HG02938 (cell line): ENCODE measurements at regions not wholly inside any gene's neighbourhood (a gene's known extent, or its start where the extent isn't known, plus 50 kb on each side); places are given as distances from the start of the nearest gene placed in this dataset.
"Not testable (repeated sequence)": the region's sequence is repeated elsewhere in the genome, so short reads cannot be mapped to it uniquely, and the experiment has no call there.

ENCODE experiments used
- ATAC-seq: cut with Tn5 transposase; IDR thresholded peaks from one replicate; pipeline ENCODE4 v1.9.1; 2021; ENCODE audit warnings: mild to moderate bottlenecking, moderate library complexity; ENCODE audit not compliant: unreplicated experiment

DNA sequence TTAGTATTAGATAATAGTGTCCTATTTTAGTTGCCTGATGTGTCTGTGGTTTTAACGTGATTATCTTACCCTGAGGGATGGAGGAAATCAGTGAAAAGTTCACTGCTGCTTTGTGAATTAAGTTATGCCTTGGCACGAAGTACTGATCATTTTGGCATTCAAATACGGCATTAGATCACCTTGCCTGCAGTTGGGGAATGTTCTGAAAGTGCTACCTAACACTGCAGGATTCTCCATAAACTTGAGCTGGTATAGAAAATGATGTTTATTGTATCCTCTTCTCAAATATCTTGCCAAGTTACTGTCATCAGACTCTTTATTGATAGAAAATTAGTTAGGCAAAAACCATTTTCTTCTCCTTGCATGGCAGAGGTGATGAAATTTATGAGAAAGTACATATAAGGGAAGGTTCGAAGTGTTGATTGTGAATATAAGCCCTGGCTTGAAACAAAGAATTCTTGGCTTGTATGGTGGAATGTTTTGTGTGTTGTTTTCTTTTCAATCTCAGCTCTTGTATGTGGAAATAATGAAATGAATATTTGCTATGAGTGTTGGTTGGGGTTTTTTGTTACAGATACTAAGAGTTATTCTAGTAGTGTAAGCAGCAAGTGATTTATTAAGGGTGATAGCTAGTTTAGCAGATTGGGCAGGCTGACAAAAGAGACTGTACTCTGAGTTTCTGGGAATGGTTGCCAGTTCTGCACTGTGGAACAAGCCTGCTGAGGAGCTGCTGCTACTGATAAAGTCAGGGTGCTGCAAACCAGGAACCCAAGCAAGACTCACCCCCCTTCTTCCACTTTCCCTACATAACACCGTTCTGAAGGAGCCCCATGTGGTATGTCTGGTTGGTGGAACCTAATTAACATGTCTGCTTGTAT, 448.3 kb downstream of the PCNX1 start:
- ATAC-seq = no peak

DNA sequence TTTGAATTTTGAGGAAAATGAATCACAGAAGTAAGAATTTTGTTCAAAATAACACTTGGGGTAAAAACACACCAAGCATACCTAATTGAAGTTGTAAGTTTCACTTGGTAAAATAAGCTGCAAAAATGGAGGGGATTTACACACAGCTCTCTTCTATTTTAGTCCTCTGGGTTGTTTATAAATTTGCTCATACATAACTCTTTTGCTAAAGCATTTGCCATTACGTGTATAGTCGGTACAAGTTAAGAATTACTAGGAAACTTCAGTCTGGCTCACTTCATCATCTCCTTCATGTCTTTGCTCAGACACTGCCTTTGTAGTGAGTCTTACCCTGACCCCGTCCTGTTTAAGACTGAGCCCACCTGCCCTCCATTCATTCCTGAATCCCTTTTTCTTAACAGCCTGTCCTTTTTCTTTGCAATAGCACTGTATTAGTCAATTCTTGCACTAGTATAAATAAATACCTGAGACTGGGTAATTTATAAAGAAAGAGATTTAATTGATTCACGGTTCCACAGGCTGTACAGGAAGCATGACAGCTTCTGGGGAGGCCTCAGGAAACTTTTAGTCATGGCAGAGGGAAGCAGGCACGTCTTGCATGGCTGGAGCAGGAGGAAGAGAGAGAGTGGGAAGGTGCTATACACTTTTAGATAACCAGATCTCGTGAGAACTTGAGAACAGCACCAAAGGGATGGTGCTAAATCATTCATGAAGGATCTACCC, 451.1 kb downstream of the PCNX1 start:
- no peak for ATAC-seq

DNA sequence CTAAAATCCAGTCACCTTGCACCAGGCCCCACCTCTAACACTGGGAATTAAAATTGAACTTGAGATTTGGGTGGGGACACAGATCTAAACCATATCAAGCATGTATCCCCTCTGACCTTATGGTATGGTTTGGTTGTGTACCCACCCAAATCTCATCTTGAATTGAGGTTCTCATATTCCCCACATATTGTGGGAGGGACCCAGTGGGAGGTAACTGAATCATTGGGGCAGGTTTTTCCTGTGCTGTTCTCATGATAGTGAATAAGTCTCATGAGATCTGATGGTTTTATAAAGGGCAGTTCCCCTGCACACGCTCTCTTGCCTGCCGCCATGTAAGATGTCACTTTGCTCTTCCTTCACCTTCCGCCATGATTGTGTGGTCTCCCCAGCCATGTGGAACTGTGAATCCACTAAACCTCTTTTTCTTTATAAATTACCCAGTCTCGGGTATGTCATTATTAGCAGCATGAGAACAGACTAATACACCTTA, 451.7 kb downstream of the PCNX1 start:
- ATAC-seq = not testable (repeated sequence)

DNA sequence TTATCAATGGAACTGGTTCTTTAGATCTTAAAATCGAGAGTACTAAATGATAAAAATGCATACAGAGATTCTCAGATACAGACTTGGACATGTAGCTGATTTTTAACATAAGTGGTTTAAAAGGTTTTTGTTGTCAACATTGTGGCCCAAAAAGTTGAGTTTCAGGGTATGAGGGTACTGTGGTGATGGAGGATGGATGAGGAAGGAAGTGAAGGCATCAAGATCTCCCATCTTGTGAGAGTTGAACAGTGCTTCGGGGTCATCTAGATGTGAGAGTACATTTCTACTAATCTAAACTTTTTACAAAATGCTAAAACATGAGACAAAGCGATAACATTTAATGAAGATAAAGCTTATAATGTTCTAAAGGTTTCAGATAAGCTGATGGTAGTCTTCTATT, 452.6 kb downstream of the PCNX1 start:
- ATAC-seq = no peak

DNA sequence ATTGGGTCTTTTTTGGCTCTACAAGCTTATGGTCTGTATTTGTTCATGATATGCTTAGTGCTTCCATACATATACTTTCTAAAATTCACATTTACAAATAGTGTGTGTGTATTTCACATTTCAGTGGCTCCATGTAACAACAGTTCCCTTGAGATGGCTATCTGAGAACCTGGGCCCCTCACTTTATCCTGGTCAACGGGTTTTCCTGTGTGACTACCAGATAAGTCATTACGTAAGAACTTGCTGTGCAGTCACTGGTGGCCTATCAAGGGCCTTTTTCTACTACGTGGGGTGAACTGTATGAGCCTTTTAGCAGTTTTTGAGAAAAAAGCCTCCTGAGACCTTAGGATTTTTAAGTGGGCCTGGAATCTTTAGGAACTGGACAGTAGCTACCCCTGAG, 454.1 kb downstream of the PCNX1 start:
- ATAC-seq = no peak

DNA sequence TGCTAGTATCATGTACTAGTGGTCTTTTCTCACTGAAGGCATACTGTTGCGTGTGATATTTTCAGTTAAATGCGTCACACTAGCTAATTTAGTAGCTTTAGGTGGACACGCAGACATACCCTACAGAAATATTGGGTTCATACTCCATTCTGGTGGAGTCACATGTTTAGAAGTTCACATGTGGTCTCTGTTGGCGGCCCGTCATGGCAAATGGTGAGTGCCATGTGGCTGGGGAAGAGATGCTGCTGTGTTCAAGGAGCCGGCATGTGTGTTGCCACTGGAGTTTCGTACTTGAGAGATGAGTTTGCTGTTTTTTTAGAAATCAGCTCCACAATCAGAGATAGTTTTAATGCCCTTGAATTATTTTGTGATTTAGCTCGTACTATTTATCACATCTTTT, 454.6 kb downstream of the PCNX1 start:
- no peak for ATAC-seq

DNA sequence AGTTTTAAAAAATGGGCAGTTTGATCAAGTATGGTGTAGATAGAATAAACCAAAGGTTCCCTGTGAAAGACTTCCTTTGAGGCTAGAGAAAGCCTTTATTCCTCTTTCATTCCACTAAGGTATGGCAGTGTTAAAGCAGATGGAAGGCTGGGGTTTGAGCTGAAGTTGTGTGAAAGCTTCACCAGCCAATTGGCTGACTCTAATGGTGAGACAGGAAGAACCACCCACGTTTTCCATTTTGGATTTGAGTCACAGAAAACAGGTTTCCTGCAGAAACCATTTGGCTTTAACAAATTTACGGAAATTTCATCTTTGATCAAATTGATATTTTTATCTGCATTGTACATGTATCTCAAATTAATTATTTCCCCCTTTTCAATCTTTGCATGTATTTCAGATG, 455.0 kb downstream of the PCNX1 start:
- no peak for ATAC-seq

DNA sequence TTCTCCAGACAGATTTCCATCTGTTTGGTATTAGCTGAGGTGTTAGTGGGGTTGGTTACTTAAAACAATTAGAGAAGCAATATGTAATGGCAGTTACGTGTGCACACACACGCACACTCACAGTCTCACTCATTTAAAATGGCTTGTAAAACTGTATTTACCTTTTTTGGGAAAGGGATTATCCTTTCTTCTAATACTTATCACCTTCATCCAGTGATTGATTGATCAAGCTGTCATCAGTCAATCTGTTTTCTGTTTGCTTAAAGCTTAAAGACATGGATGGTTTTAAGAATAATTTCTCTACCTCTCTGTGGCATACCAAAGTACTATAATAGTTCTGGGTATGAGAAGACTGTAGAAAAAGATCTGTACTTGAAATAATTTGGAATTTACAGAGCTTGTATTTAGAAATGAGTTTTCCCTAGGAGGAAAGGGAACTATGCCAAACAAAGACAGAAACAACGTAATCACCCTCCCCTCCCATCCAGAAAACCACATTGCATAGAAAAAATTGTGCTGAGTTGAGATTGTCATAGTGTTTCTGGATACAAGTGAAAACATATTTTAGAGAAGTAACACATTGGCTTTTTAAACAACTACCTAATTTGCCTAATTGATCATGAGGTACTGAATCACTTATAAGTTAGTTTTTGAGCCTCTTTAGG, 455.8 kb downstream of the PCNX1 start:
- no peak for ATAC-seq

DNA sequence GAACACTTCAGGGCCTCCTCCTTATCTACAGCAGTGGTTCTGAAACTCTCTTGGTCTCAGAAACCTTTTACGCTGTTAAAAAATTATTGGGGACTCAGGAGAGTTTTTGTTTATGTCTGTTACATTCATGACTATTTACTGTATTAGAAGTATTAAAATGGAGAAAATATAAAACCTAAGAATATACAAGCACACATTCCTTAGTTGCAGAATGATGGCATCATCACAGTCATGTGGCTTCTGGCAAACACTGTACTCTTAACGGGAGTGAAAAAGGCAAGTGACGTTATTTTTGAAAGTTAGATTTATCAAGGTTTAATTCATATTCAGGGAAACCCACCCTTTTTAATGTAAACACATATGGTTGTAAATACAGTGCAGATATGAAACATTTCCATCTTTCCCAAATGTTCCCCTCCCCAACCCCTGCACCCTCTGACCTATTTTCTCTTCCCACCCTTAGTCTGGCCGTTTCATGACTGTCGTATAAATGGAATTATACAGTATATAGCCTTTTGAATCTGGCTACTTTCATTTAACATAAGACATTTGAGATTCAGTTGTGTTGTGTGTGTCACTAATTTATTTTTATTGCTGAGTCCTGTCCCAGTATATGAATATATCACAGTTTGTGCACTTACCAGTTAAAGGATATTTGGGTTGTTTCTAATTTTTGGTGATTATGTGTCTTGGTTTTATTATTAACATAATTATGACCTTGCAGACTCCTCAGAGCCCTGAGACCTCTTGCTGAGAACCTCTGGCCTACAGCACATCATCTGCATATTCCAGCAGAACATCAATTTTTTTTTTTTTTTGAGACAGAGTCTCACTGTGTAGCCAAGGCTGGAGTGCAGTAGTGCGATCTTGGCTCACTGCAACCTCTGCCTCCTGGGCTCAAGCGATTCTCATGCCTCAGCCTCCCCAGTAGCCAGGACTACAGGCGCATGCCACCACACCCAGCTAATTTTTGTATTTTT, 457.0 kb downstream of the PCNX1 start:
- ATAC-seq = no peak

DNA sequence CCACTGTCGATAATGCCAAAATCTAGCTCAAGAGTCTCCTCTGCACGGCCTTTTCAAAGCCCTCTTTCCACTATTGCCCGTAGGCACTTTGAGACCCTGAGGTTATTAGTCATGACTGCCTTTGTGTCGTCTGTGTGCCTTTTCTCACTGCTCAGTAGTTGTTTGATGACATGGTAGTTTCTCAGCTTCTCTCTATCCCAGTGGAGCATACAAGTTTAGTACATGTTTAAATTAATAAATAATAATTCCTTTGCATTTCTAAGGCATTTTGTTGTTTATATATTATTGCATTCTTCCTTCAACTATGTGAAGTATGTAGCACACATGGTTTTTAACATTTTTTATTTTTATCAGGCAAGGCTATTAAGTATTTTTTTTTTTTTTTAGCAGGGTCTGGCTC, 458.1 kb downstream of the PCNX1 start:
- no peak for ATAC-seq

DNA sequence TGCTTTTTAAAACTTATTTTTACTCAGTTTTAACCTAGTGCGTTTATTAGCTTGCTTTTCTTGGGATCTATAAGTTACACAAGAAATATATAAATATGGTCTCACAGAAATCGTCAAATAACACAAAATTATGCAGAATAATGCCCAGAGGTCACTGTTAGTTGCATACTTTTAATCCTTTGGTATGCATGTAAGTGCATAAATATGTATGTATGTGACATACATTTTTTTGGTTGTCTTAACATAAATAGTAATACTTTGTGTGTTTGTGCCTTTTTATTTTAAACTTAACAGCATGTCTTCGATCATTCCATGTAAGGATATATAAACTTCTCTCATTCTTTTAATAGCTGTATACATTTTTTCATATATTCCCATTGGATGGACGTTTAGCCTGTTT, 459.6 kb downstream of the PCNX1 start:
- ATAC-seq = no peak

DNA sequence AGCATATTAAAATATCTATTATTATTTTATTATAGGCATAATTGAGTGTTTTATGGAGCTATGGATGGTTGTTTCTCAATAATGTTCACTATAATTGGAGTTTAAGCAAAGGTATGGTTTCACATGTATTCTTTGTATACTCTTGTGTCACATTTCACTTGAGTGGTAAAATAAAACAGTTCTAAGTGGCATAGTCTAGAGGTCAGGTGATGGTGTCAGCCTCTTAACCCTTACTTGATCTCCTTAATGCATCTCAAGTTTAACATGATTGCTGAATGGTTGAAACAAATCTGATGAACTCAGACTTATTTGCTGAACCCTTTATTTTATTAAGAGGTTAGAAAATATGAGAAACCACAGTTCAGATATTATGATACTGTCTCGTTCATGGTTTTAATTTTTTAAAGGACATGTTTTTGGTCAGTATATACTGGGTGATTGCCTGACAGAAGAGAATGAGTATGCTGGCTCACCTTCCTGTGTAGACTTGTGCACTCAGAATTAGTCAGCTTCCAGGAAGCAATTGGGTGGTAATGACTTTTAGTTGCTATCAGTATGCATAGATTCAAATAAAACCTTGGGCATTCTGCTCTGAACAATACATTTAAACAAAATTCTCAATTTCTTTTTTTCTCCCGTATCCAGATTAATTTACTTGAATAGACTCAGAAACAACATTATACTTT, 464.6 kb downstream of the PCNX1 start:
- ATAC-seq = no peak

DNA sequence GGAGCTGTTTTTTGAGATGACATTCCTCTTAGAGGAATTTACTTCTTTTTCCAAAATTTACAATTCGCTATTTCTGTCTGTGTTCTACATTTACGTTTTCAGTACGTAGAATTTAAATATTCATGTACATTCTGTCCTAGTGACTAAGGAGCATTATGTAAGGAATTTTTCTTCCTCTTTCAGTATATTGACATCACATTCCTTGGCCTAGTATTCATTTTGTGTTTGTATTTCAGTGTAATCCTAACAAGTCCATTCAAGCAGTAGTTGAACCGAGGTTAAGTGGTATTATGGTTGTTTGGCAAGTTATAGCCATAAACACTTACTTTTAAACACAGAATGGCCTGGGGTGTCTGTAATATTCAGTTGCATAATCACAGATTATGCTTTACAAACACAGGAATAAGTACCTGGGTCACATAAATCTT, 465.2 kb downstream of the PCNX1 start:
- no peak for ATAC-seq

DNA sequence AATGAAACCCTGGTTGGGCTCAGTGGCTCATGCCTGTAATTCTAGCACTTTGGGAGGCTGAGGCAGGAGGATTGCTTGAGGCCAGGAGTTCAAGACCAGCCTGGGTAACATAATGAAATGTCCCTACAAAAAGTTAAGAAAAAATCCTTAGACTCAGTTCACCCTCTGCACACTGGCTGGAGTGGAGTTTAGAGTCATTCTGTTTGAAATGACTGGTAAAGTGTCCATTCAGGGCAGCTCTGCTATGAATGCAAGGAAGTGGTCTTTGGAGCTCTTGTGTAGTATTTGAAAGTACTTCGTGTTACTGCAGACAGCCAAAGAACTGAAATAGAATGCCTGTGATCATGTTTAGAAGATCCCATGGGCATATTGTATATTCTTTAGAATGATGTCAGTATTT, 466.5 kb downstream of the PCNX1 start:
- no peak for ATAC-seq

DNA sequence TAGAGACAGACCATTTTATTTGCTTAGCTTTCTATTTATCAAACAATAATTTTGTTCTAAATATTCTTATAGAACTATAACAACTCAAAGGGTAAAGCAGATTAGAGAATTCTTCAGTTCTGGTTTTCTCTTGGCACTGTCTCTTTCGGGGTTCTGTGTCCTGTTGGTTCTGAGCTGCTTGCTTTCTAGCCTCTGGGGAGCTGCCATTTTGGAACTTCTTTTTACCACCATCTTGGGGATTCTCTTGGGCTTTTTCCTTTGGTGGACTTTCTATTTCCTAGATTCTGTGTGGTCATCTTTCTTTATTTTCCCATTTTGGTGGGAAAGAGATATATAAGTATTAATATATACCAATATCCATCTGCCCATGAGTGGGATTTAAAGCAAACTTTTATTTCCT, 467.7 kb downstream of the PCNX1 start:
- ATAC-seq = no peak

DNA sequence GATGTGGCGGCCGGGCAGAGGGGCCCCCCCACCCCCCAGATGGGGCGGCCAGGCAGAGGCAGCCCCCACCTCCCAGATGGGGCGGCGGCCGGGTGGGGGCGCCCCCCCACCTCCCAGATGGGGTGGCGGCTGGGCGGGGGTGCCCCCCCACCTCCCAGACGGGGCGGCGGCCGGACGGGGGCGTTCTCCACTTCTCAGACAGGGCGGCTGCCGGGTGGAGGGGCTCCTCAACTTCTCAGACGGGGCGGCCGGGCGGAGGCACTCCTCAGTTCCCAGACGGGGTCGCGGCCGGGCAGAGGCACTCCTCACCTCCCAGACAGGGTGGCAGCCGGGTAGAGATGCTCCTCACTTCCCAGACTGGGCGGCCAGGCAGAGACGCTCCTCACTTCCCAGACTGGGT, 469.8 kb downstream of the PCNX1 start:
- no peak for ATAC-seq

DNA sequence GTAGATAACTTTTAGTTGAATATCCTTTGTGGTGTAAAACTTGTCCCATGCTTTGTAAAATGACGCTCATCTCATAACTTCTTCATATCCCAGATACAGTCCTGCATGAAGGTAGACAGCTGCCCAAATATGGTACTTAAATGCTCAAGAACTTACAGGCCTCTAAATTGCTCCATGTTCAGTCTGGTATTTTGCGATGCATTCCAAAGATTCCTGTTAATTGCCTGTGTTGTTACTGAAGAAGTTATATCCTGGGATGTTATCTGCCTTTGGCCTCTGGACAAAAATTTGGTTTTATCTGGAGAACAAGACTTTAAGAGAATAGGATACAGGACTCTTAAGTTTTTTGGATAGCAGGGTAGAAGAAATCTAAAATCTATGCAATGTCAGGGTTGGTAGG, 473.0 kb downstream of the PCNX1 start:
- no peak for ATAC-seq

DNA sequence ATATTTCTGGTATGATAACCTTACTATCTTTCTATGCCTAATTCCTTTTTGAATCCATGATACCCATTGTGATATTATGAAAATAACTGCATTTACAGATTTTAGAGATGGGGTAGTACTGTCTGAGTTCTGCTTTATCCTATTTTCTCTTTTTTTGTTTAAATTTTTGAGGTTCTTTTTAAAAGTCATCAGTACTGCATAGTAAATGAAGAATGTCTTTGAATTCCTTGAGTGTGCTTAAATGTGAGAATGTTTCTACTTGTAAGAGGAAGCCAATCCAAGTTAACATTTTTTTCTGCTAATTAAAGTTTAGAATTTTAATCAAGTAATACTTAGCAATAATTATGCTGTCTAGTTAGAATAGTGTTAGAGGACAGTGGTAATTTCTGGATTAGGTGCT, 474.6 kb downstream of the PCNX1 start:
- no peak for ATAC-seq

DNA sequence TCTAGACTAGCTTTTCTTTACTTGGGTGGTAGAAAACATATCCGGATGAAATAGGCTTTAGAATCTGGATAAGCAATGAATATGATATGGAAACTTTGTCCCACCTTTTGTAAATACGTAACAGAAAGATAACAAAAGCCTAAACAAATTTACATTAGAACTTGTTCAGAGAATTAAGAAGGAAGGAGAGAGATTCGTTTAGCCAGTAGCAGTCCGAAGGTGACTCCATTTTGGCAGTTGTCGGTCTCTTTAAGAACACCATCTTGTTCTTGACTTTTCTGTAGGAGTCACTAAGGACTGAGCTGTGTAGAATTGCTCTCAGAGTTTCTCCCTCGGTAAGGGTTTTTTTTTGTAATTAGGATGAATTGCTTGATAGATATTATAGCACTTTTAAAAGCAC, 475.1 kb downstream of the PCNX1 start:
- ATAC-seq = no peak

DNA sequence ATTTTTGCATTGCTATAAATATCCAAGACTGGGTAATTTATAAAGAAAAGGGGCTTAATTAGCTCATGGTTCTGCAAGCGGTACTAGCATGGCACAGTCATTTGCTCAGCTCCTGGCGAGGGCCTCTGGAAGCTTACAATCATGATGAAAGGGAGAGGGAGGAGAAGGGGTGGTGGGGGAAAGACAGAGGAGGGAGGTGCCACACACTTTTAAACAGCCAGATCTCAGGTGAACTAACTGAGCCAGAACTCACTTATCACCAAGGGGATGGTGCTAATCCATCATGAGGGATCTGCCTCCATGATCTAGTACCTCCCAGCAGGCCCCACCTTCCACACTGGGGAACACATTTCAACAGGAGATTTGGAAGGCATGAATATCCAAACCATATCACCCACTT, 476.3 kb downstream of the PCNX1 start:
- ATAC-seq = no peak
